NCI-H524 (cell line): ENCODE measurements at regions not wholly inside any gene's neighbourhood (a gene's known extent, or its start where the extent isn't known, plus 50 kb on each side); places are given as distances from the start of the nearest gene placed in this dataset.
A peak's percentile ranks its signal among the peaks of the same experiment; 100 is the strongest.
"Not testable (repeated sequence)": the region's sequence is repeated elsewhere in the genome, so short reads cannot be mapped to it uniquely, and the experiment has no call there.

ENCODE experiments used
- DNase-seq, 2 experiments: peaks; one replicate each; lab custom pipeline; 2025; lab: John Stamatoyannopoulos, UW

GRCh38 chr10:43930777-43931176, 282.1 kb upstream of the ZNF32 start:
- no peak for DNase-seq

GRCh38 chr10:43930243-43930642, 281.6 kb upstream of the ZNF32 start:
- no peak for DNase-seq

- DNase-seq, result no peak
These were observed 280.4 kb upstream of the ZNF32 start for GRCh38 chr10:43929122-43929521.

- no peak for DNase-seq
These were observed 279.8 kb upstream of the ZNF32 start for GRCh38 chr10:43928425-43928968.

- DNase-seq, result no peak
These were observed 278.3 kb upstream of the ZNF32 start for GRCh38 chr10:43926875-43927406.

- no peak for DNase-seq
These were observed 277.7 kb upstream of the ZNF32 start for GRCh38 chr10:43926371-43926770.

- no peak for DNase-seq
These were observed 277.1 kb upstream of the ZNF32 start for GRCh38 chr10:43925793-43926192.

- no peak for DNase-seq
These were observed 274.6 kb upstream of the ZNF32 start for GRCh38 chr10:43923328-43923727.

GRCh38 chr10:43922335-43923280, 273.9 kb upstream of the ZNF32 start:
- no peak for DNase-seq

GRCh38 chr10:43921881-43922280, 273.2 kb upstream of the ZNF32 start:
- no peak for DNase-seq

GRCh38 chr10:43921478-43921877, 272.8 kb upstream of the ZNF32 start:
- no peak for DNase-seq

GRCh38 chr10:43920236-43920758, 271.6 kb upstream of the ZNF32 start:
- DNase-seq, result not testable (repeated sequence)

GRCh38 chr10:43913676-43914235, 265.1 kb upstream of the ZNF32 start:
- no peak for DNase-seq

- DNase-seq, result no peak
These were observed 263.8 kb upstream of the ZNF32 start for GRCh38 chr10:43912469-43912868.

GRCh38 chr10:43906490-43906889, 257.8 kb upstream of the ZNF32 start:
- DNase-seq, result no peak

- no peak for DNase-seq
These were observed 257.0 kb upstream of the ZNF32 start for GRCh38 chr10:43905512-43906236.

GRCh38 chr10:43904844-43905243, 256.2 kb upstream of the ZNF32 start:
- peak in 1 of 2 experiments; percentile 9 for DNase-seq

GRCh38 chr10:43904301-43904700, 255.6 kb upstream of the ZNF32 start:
- no peak for DNase-seq

- no peak for DNase-seq
These were observed 254.8 kb upstream of the ZNF32 start for GRCh38 chr10:43903451-43903850.

GRCh38 chr10:43902842-43903241, 254.2 kb upstream of the ZNF32 start:
- DNase-seq, result no peak

- no peak for DNase-seq
These were observed 253.2 kb upstream of the ZNF32 start for GRCh38 chr10:43901744-43902504.
